ENCODE measurements at regions not wholly inside any gene's neighbourhood (a gene's known extent, or its start where the extent isn't known, plus 50 kb on each side); places are given as distances from the start of the nearest gene placed in this dataset.

GRCh38 chr18:10381516-10381915, 72.9 kb upstream of the APCDD1 start:
- no peaks in the 10 kb centered on the region for H3K9me3 ChIP-seq (ENCODE audit: control insufficient read depth in 1 of 2, insufficient read depth in 1 of 2, low read depth in 1 of 2, low read length in 2 of 2)
- no peak overlapping the region for H2AFZ ChIP-seq (ENCODE audit: low read depth, low read length, poor library complexity, severe bottlenecking)
- ATAC-seq (no peak), DNase-seq (ENCODE audit: low read depth, low spot score) (no peak)
- CTCF ChIA-PET = no interaction called here
- intact Hi-C loops (cut with micrococcal nuclease) = no loop called here
- H3K4me3 ChIP-seq (replicated peaks in 1 of 2; ENCODE audit: low read depth in 1 of 2, low read length in 2 of 2) = no peak overlapping the region
- H3K4me2 ChIP-seq (ENCODE audit: low read length) = no peak overlapping the region
- no TSS peak for BruUV-seq (replicated peaks)
- POLR2A ChIA-PET = no interaction called here
- RAD21 ChIA-PET (ENCODE audit: low non-redundant PET in 1 of 2, low total read pairs in 2 of 2, uncharacterized antibody in 2 of 2, unreplicated experiment in 2 of 2) = no interaction called here
- H3K36me3 ChIP-seq (ENCODE audit: control insufficient read depth in 1 of 2, insufficient read depth in 2 of 2, low read length in 2 of 2) = no peaks in the 10 kb centered on the region
- no peaks in the 10 kb centered on the region for H3K79me2 ChIP-seq (ENCODE audit: insufficient read depth, low read length)
- no peak for TF ChIP-seq ZBTB33 (IDR thresholded peaks at IDR 0.05; ENCODE audit: extremely low read depth, insufficient replicate concordance, low read length)
- H3K9ac ChIP-seq (ENCODE audit: low read length) = no peak overlapping the region
- no peaks in the 10 kb centered on the region for H4K20me1 ChIP-seq (ENCODE audit: insufficient read depth)
- H3K4me1 ChIP-seq (ENCODE audit: control insufficient read depth in 1 of 2, insufficient read depth in 2 of 2, low read length in 2 of 2) = no peaks in the 10 kb centered on the region
- no peak overlapping the region for H3K27ac ChIP-seq (ENCODE audit: low read depth, low read length)
- peaks cover 53% of the 10 kb centered on the region for H3K27me3 ChIP-seq (ENCODE audit: insufficient read depth, low read length)
- H3K9me2 ChIP-seq (ENCODE audit: insufficient read depth) = no peaks in the 10 kb centered on the region

GRCh38 chr18:10381951-10382350, 72.5 kb upstream of the APCDD1 start:
- Histone ChIP-seq H3K9me3 (ENCODE audit: control insufficient read depth in 1 of 2, insufficient read depth in 1 of 2, low read depth in 1 of 2, low read length in 2 of 2) (no peaks in the 10 kb centered on the region), H2AFZ (ENCODE audit: low read depth, low read length, poor library complexity, severe bottlenecking) (no peak overlapping the region), H3K9me2 (ENCODE audit: insufficient read depth) (no peaks in the 10 kb centered on the region), H3K79me2 (ENCODE audit: insufficient read depth, low read length) (no peaks in the 10 kb centered on the region), H3K4me2 (ENCODE audit: low read length) (no peak overlapping the region), H3K36me3 (ENCODE audit: control insufficient read depth in 1 of 2, insufficient read depth in 2 of 2, low read length in 2 of 2) (no peaks in the 10 kb centered on the region), H3K4me3 (replicated peaks in 1 of 2; ENCODE audit: low read depth in 1 of 2, low read length in 2 of 2) (no peak overlapping the region), H4K20me1 (ENCODE audit: insufficient read depth) (no peaks in the 10 kb centered on the region), H3K27ac (ENCODE audit: low read depth, low read length) (no peak overlapping the region), H3K27me3 (ENCODE audit: insufficient read depth, low read length) (peaks cover 53% of the 10 kb centered on the region), H3K4me1 (ENCODE audit: control insufficient read depth in 1 of 2, insufficient read depth in 2 of 2, low read length in 2 of 2) (no peaks in the 10 kb centered on the region), H3K9ac (ENCODE audit: low read length) (no peak overlapping the region)
- TF ChIP-seq SIN3A (IDR thresholded peaks at IDR 0.05; ENCODE audit: low read depth) = no peak
- no peak for TF ChIP-seq ZNF274 (IDR thresholded peaks at IDR 0.05; ENCODE audit: low read depth, low read length)
- TF ChIP-seq EZH2 (IDR thresholded peaks at IDR 0.05) = no peak
- TF ChIP-seq ELF1 (IDR thresholded peaks at IDR 0.05; ENCODE audit: borderline replicate concordance, low read depth) = no peak
- TF ChIP-seq CTCF (IDR thresholded peaks at IDR 0.05 in 2 of 3, conservative IDR thresholded peaks at IDR 0.05 in 1 of 3; ENCODE audit: borderline replicate concordance in 1 of 3, insufficient read depth in 1 of 3, low read depth in 2 of 3, low read length in 2 of 3) = no peak
- TF ChIP-seq JUND (IDR thresholded peaks at IDR 0.05) = no peak
- TF ChIP-seq ZFX (IDR thresholded peaks at IDR 0.05) = no peak
- TF ChIP-seq ZBTB33 (IDR thresholded peaks at IDR 0.05; ENCODE audit: extremely low read depth, insufficient replicate concordance, low read length) = no peak
- TF ChIP-seq TCF7L2 (IDR thresholded peaks at IDR 0.05; ENCODE audit: borderline replicate concordance, extremely low read depth, insufficient read depth, insufficient read length) = no peak
- no peak for TF ChIP-seq YY1 (IDR thresholded peaks at IDR 0.05; ENCODE audit: extremely low read depth, insufficient replicate concordance, low read depth, low read length)
- CTCF ChIA-PET = no interaction called here
- intact Hi-C loops (cut with micrococcal nuclease) = no loop called here
- POLR2A ChIA-PET = no interaction called here
- RAD21 ChIA-PET (ENCODE audit: low non-redundant PET in 1 of 2, low total read pairs in 2 of 2, uncharacterized antibody in 2 of 2, unreplicated experiment in 2 of 2) = no interaction called here
- no TSS peak for BruUV-seq (replicated peaks)
- no peak for DNase-seq (ENCODE audit: low read depth, low spot score)
- ATAC-seq = no peak

All from HCT116 (cell line).